GM19023 (cell line): ENCODE measurements at regions not wholly inside any gene's neighbourhood (a gene's known extent, or its start where the extent isn't known, plus 50 kb on each side); places are given as distances from the start of the nearest gene placed in this dataset.
A peak's percentile ranks its signal among the peaks of the same experiment; 100 is the strongest.
"Not testable (repeated sequence)": the region's sequence is repeated elsewhere in the genome, so short reads cannot be mapped to it uniquely, and the experiment has no call there.

ENCODE experiments used
- ATAC-seq: cut with Tn5 transposase; IDR thresholded peaks from one replicate; pipeline ENCODE4 v1.9.1; 2021; ENCODE audit warnings: mild to moderate bottlenecking, moderate library complexity; ENCODE audit not compliant: unreplicated experiment

DNA sequence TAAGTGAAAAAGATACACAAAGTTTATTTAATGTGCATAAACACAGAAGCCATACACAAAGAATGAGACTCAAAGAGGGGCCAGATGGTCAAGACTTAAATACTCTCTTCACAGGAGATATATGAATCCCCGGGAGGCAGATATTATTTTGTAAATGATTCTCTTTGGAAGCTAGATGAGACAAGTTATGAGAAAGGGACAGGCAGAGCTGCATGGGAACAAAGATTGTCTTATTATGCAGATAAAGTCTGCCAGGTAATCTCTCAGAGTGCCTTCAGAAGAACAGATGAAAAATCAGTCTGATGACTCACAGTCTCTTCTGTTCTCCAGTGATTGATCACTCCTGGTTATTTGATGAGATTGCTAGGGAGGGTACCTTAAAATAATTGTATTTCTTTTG is 89.0 kb downstream of the NAF1 start:
- ATAC-seq, result no peak

DNA sequence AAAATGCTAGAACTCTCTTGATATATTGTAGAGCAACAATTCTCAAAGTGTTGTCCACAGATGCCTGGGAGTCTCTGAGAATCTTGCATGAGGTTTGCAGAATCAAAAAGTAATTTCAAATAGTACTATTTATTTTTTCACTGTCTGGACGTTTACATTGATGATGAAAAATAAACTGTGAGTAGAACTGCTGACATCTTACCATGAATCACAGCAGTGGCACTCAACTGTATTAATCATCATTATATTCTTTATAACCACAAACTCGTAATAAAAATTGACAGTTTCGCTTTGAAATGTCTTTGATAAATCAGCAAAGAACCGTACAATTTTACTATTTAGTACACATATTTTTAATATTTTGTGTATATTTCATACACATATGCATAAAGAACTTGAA is 94.5 kb downstream of the NAF1 start:
- ATAC-seq, result no peak

DNA sequence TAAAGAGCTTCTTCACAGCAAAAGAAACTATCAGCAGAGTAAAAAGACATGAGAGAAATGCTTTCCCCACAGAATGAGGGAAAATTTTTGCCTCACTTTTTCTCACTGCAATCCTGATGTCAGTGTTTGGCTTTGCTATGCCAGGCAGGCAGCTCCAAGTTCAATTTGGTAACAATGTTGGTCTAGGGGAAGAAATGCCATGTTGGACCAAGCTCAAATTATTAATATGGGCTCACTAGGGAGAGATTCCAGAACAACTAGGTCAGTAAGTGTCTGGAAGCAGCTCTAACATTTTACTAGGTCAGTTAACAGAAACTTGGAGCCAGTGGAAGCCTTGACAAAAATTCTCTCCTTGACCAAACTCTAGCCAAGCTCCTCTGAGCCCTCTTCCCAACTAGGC is 95.4 kb downstream of the NAF1 start:
- ATAC-seq, result no peak

DNA sequence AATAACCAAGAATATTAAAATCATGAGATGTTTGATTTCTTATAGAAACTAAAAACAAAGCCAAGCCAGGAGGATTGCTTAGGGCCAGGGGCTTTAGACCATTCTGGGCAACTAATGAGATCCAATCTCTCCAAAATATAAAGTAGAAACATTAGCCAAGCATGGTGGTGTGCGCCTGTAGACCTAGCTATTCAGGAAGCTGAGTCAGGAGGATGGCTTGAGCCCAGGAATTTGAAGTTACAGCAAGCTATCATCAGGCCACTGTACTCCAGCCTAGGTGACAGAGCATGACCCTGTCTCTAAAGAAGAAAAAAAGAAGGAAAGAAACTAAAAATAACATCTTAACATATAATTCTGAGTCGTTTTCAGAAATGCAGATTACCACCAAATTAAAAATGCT is 96.7 kb downstream of the NAF1 start:
- no peak for ATAC-seq

DNA sequence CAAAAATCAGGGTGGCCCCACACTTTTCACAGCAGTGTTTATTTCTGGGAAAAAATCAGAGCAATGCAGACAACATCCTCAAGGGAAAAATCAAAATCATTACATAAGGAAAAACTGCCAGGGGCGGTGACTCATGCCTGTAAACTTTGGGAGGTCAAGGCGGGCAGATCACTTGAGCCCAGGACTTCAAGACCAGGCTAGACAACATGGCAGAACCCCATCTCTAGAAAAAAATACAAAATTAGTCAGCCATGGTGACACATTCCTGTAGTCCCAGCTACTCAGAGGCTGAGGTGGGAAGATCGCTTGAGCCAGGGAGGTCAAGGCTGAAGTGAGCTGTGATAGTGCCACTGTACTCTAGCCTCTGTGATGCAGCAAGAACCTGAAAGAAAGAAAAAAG is 102.8 kb downstream of the NAF1 start:
- no peak for ATAC-seq

DNA sequence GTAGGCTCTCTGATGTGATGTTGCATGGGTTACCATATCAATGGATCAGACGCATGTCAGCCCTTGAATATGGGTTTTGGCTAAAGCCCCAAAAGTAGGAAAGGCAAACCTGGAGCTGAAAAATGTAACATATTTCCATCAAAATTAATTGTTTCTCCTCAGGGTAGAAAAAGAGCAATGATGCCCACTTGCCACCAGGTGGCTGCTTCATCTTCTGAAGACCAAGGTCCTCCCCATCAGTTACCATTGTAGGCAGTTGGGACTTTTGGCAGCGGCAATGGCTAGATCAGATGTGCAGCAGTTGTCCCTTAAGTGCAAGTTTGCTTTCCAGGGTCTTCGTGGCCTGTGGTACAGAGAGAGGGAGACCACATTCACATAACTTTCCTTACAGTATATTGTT is 118.2 kb downstream of the NAF1 start:
- ATAC-seq, result peak; percentile 86

DNA sequence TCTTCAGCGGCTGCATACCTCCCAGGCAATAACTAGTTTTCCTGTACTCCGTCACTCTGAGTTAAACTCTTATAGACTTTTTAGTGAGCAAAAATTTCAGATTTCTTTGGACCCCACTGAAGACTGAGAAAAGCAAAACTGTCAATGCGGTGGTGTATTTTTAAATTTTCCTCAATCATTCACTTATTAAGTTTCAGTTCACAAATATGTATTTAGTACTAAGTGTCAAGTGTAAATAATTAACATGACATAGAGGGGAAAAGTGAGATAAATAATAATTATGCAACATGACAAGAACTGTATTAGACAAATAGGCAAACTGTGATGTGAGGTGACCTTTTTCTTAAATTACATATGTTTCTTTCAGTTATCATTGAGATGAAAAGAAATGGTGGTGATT is 124.4 kb downstream of the NAF1 start:
- ATAC-seq, result no peak

DNA sequence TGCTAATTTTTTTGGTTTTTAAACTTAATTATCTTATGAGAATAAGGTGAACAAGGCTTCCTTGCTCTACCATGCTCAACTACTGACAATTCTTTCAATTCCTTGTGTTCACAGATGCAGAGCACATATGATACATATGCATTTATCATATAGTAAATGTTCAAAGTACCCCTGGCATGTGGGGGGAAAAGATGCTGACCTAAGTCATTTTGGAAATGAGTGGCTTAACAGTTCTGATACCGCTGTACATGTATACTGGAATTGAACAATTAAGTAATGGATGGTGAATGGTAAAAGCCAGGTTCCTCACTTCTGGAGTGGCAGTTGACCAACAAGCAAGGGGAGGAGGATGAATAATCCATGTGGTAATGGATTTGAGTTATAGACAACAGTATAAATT is 149.6 kb downstream of the NAF1 start:
- ATAC-seq, result no peak

DNA sequence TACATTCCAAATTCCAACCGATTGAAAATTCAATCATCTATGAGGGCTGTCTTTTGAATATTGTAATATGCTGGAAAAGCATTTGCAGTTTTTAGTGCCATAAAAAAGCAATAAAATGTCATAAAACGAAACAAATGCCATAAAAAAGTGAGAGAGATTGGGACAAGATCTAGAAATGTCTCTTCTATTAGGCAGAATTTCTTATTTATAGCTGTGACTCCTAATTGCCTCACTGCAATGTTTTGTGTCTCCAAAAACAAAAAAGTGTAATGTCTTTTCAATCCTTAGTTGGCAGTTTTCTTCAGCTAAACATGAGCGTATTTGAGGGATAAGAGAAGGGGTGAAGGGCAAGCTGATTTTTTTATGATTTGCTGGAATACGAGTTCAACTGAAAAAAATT is 153.9 kb downstream of the NAF1 start:
- no peak for ATAC-seq

DNA sequence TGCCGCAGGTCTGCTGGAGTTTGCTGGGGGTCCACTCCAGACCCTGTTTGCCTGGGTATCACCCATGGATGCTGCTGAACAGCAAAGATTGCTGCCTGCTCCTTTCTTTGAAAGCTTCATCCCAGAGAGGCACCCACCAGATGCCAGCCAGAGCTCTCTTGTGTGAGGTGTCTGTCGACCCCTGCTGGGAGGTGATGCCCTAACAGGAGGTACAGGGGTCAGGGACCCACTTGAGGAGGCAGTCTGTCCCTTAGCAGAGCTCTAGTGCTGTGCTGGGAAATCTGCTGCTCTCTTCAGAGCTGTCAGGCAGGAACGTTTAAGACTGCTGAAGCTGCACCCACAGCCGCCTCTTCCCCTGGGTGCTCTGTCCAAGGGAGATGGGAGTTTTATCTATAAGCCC is 162.7 kb downstream of the NAF1 start:
- no peak for ATAC-seq

DNA sequence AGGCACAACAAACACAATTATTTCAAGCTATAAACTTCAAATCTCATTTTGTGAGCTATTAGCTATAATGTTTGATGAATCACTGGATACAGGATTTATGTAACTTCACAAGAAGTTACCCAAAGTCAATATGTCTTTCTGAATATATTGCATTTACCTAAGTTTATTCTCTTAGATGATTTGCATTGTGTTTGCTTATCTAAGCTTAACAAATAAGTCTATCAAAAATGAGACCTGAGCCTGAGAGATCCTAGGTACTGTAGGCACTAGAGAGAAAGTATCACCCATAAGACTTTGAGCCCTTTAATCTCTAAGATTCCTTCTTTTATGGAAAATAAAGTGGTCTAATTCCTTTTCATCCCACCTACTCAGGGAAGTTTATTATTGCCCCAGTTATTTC is 178.2 kb downstream of the NAF1 start:
- no peak for ATAC-seq

DNA sequence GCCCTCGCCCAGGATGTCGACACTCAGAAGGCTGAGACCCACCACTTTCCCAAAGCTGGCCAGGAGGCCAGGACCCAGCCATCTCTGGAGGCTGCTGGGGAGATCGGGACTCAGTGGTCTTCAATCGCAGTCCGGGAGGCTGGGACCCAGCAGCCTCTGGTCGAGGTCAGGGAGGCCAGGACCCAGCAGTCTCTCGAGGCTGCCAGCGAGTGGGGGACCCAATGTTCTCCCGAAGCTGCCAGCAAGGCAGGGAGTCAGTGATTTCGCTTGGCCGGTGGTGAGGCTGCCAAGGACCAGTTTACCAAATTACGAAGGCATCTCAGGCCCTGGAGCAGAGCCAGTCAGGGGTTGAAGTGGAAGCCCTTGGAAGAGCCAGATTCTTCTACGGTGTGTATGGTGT is 181.6 kb downstream of the NAF1 start:
- no peak for ATAC-seq

DNA sequence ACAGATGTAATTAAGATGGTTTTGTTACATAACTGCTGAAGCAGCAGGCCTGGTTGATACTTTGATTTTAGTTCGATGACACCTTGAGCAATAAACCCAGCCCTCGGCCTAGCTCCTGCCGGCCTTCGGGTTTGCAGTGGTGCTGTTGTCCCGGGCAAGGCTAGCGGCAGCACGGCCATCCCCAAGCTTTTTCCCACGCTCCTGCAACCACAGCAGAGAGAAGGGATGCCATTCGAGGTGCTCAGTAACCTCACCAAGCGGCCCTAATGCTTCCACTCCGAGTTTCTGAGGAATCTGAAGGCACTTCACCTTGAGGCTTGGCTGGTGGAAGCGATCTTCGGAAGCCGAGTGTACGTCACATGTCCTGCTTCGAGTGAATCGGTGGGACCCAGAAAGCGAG is 182.1 kb downstream of the NAF1 start:
- no peak for ATAC-seq

DNA sequence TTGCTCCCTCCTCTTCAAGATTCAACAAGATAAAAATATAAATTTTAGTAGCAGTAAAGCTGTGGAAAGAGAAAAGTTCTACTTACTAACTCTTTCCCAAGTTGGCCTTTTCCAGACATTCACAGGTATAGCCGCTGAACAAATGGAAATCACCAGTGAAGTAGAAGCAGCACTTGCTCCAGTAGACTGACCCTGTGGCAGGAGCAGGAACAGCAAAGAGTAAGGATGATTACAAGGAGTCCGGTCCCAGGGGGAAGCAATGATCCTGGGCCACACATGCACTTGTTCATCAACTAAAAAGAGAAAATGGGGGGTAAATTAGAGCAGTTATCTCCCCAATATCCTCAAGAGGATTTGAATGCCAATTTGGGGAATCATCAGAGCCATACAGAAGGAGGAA is 184.9 kb downstream of the NAF1 start:
- no peak for ATAC-seq

DNA sequence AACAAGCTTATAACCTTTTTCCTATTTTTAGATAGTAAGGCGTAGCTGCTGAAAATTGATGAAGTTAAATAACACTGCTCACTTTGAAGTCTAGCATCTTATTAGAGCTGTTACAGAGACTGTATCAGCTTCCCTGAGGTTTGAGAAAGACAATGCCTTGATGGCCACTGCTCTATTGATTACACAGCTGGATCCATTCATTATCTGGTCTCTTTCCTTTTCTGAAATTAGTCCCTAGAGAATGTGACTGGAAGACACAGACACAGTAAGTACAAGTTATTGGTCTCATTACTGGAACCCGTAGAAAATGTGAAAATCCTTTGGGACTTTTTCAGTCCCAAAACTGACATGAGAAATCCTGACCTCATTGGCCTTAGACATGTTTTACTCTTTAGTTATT is 188.3 kb downstream of the NAF1 start:
- ATAC-seq, result no peak

DNA sequence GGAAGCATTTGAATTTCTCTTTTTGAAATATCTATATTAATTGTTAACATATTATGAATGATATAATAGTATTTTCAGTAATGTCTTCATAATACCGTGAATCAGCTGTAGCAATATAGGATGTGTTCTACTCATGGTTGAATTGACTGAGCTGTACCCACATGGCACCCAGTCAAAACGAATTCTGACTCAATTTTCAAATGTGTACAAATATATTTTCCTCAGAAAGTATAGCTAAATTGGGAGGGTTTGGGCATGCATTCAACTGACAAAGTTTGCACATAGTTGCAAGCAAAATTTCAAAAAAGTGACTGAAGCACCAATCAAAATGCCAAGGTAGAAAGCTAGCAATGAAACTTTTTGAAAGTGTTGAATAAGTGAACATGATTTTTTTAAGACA is 188.9 kb downstream of the NAF1 start:
- ATAC-seq, result no peak

DNA sequence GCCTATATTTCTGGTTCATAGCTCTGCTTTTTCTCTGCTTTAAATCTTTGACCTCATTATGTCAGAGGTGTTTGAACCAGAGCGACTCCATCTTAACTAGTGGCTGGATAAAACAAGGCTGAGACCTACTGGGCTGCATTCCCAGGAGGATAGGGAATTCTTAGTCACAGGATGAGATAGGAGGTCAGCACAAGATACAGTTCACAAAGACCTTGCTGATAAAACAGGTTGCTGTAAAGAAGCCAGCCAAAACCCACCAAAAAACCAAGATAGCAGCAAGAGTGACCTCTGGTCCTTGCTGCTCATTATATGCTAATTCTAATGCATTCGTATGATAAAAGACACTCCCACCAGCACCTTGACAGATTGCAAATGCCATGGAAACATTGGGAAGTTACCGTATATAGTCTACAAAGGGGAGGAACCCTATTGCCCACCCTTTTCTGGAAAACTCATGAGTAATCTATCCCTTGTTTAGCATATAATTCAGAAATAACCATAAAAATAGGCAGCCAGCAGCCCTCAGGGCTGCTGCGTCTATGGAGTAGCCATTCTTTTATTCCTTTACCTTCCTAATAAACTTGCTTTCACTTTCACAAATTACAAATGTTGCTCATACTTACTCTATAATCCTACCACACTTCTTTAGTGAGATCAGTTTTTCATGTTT is 193.9 kb downstream of the NAF1 start:
- no peak for ATAC-seq

DNA sequence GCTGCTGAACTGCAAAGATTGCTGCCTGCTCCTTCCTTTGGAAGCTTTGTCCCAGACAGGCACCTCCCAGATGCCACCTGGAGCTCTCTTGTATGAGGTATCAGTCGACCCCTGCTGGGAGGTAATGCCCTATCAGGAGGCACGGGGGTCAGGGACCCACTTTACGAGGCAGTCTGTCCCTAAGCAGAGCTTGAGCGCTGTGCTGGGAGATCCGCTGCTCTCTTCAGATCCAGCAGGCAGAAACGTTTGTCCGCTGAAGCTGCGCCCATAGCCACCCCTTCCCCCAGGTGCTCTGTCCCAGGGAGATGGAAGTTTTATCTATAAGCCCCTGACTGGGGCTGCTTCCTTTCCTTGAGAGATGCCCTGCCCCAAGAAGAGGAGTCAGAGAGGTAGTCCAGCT is 197.5 kb downstream of the NAF1 start:
- ATAC-seq, result no peak

DNA sequence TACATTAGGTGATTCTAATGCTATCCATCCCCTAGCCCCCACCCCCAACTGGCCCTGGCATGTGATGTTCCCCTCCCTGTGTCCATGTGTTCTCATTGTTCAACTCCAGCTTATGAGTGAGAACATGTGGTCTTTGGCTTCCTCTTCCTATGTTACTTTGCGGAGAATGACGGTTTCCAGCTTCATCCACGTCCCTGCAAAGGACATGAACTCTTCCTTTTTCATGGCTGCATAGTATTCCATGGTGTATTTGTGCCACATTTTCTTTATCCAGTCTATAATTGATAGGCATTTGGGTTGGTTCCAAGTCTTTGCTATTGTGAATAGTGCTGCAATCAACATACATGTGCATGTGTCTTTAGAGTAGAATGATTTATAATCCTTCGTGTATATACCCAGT is 200.7 kb downstream of the NAF1 start:
- not testable (repeated sequence) for ATAC-seq

DNA sequence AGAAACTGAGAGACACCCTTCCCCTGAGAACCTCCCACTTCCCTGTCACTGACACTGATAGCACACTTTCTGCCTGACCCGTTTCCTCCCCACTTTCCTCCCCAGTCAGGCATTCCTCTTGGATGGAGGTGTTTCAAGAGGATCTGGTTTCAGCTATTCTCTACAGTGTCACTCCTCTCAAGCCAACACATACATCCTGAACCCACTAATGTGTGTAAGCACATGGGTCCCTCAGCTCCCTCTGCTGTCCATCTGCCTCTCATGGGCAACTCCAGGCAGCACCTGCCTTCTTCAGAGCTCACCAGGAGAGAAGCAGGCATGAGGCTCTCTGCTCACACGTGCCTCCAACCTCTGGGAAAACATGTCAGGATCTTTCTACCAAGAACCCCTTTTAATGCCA is 207.6 kb downstream of the NAF1 start:
- ATAC-seq, result no peak

DNA sequence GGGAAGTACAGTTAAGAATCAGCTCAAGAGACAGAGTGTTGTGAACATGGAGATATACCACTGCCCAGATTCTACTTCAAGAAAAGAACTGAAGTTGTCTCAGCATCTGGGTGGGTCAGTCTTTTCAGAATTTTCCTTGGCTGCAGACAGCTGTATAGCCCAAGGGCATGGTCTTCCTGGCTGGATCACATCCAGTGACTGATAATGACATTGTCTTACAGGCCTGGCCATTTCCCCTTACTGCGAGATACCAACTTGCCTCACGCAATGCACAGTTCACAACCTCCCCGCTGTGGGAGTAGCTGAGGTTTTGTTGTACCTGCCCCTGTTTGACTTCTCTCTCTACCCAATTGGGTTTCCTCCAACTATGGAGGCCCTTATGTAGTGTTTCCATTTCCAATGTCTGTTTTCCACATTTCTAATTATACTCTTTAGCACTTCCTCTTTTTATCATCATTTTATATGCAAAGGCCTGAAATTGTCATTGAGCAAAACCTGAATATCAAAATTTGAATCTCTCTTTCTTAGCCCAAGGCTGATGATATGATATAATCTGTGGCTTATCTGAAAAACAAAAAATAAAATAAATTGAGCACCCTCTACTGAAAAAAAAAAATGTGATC is 209.1 kb downstream of the NAF1 start:
- no peak for ATAC-seq

DNA sequence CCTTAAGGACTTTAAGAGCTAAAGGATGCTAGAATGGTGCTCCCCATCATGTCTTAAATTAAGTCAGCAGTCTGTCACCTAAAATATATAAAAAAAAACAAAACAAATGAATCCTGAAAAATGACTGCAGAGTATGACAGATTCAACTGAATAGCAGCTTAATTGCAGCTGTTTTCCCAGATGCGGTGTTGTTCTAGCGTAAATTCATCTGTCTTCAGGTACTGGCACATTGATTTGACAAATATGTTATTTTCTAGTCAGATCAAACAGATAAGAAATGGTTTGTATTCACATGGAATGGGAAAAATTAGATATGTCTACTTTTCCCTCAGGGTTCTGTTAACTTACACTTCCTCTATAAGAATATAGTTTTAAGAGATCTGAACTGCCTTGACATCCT is 211.7 kb downstream of the NAF1 start:
- ATAC-seq, result no peak

DNA sequence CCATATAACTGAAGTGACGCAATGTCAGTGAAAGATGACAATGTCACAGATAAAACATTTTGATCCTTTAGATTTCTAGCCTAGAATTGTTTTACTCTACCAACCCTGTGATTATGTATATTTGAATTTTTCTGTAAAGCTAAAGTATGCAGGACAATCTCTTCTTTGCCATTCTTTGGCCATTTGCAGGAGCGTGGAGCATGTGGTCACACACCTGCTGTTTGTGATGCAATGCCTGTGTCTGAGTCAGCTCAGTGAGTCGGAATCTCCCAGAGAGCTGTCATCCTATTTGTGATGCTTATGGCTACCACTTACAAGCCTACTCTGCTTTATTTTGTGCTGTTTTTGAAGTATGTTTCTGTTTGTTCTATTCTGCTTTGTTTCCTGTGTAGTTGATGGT is 214.5 kb downstream of the NAF1 start:
- ATAC-seq, result no peak
